GM19240 (cell line): ENCODE measurements at regions not wholly inside any gene's neighbourhood (a gene's known extent, or its start where the extent isn't known, plus 50 kb on each side); places are given as distances from the start of the nearest gene placed in this dataset.

Experiments
- DNase-seq: peaks from one replicate; pipeline ENCODE4 v3.0.0; 2011; ENCODE audit warnings: low spot score; ENCODE audit not compliant: insufficient read length

DNA sequence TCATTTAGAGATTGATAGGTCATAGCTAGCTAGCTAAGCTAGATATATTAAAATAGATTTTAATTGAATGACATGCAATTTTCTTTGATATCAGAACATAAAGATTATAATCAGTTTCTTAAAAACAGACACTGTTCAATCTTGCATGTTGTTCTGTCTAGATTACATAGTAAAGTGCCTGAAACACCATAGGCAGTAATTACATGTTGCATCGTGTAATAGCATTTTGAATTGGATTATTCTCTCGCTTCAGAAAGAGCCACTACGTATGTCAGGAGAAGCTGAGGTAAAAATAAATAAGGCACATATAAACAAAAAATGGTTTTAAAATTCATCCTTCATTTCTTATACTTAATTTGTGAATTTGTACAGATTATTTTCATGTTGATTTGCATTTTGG is 148.0 kb upstream of the CDH12 start:
- DNase-seq = no peak

DNA sequence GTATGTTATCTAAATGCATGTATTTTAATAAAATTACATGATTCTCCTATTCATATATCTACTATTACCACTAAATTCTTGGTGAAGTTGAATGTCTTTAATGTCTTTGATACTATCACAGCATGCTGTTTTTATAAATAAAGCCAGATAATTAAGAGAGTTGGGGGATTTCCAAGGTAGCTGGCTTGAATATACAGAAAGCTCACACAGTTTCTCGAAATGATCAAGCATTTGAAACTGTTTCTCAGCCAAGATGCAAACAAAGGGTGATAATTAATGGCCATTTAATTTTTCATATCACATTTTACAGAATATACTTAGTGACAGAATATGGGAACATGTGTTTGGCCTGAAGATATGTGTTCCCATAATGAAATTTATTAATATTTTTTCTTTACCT is 145.6 kb upstream of the CDH12 start:
- no peak for DNase-seq

DNA sequence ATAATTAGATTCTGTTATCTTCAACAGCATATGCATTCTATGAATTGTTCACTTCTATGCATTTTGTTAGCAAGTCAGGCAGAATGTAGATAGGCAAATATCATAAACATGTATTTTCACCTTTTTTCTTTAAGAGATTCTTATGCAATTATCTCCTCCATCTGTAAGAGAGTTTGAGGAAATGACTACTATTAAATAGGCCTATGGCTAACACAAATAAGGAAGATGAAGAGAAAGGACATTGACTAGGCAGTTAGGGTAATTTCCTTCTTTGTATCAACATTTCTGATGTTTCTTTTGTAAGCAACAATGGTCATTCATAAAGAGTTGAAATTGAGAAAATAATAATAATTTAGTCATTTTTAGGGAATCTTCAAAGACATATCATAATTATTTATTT is 145.2 kb upstream of the CDH12 start:
- DNase-seq = no peak

DNA sequence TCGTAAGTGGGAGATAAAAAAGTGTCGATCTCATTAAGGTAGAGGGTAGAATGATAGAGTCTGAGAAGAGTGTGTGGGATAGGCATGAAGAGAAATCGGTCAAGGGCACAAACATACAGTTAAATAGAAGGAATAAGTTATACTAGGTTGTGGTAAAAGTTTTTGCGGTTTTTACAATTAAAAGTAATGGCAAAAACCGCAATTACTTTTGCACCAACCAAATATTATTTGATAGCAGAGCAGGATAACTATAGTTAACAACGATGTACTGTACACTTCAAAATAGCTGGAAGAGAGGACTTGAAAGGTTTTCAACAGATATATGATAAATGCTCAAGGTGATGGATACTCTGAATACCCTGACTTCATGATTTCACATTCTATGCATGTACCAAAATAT is 135.8 kb upstream of the CDH12 start:
- no peak for DNase-seq

DNA sequence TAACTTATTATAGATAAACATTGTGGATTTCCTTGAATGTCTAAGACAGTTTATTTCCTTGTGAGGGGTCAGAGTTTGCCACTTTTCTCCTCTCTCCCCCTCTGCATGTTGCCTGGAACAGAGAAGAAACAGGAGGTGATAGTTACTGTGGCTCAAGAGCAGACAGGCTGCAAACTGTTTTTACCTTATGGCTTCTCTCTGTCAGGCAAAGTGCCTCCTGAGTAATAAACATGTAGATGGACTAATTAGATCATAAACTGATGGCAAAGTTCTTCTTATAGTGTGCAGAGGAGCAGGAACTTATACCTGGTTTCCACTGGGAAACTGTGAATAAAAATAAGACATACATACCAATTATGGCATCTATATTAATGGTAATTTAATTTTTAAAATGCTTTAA is 133.1 kb upstream of the CDH12 start:
- DNase-seq = no peak

DNA sequence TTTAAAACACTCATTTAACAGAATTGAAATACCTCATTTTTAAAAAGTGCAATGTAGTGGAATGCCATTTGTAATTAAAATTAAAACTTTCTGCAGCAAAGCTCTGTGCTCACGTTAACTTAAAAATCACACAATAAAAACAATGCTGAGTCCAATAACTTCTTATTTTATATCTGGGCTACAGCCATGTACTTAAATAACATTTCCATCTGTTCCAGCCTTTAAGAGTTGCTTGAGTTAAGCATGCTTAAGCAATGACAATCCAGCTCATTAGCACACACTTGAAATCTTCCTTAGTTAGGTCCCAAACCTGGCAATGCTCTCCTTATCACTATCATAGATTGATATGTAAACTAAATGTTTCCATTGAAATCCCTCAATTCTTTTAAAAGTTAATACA is 132.3 kb upstream of the CDH12 start:
- no peak for DNase-seq

DNA sequence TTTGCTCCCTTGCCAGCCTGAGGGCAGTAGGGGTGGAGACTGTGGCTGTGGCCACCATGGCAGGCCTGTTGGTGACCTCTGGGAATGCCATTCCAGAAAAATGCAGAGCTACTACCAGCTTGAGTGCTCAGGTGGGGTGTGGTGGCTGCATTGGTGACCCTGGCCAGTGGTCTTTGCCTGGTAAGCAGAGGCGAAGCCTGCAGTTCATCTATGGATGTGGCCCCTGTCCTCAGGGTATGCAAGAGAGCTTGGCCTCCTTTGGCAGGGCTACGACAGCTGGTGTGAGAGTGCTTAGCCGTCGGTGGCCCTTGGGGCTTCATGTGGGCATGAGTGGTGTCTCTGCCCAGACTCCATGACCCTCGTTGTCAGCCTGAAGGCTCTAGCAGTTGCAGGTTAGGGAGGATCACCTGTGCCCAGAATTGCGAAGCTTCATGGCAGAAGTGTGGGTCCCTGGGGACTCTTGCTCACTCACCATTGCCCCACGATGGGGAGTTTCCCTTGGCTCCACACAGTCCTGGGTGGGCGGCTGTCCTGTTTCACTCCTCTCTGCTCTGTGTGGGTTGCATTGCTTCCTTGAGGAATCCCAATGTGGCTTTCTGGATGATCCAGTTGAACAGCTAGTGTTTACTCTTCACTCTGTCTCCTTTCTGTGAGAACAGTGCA is 117.9 kb upstream of the CDH12 start:
- DNase-seq = no peak

DNA sequence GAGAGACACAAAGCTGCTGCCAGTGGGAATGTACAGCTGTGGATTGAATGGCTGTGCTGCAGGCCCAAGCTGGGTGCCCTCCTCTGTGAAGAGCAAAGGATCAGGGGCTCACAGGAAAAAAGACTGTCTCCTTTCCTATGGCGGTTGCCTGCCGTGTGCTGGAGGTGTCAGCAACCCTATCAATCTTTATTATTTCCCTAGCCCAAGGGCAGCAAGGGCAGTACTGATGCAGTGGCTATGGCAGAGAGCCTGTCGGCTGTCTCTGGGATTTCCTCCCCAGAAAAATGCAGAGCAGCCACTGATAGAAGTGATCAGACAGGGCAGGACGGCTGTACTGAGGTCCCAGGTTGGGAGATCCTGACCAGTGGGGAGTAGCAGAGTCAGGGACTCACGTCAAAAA is 117.3 kb upstream of the CDH12 start:
- no peak for DNase-seq

DNA sequence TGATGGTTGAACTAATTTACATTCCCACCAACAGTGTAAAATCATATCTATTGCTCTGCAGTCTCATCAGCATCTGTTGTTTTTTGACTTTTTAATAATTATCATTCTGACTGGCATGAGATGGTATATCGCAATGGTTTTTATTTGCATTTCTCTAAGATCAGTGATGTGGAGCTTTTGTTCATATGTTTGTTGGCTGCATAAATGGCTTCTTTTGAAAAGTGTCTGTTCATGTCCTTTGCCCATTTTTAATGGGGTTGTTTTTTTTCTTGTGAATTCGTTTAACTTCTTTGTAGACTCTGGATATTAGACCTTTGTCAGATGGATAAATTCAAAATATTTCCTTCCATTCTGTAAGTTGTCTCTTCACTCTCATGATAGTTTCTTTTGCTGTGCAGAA is 115.2 kb upstream of the CDH12 start:
- DNase-seq = no peak

DNA sequence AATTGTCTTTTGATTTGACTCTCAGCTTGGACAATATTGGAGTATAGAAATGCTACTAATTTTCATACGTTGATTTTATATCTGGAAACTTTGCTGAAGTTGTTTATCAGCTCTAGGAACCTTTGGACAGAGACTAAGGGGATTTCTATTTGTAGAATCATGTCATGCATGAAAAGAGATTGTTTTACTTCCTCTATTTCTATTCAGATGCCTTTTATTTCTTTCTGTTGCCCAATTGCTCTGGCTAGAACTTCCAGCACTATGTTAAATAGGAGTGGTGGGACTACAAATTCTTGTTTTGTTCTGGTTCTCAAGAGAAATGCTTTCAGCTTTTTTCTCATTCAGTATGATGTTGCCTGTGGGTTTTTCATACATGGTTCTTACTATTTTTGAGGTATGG is 112.8 kb upstream of the CDH12 start:
- no peak for DNase-seq

DNA sequence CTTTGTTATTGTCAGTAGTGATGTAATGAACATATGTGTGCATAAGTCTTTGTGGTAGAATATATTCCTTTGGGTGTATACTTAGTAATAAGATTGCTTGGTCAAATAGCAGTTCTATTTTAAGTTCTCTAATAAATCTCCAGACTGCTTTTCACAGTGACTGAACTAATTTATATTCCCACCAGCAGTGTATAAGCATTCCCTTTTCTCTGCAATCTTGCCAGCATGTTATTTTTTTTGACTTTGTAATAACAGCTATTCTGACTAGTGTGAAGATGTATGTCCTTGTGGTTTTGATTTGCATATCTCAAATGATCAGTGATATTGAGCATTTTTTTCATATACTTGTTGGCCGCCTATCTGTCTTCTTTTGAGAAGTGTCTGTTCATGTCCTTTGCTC is 111.5 kb upstream of the CDH12 start:
- DNase-seq = no peak

DNA sequence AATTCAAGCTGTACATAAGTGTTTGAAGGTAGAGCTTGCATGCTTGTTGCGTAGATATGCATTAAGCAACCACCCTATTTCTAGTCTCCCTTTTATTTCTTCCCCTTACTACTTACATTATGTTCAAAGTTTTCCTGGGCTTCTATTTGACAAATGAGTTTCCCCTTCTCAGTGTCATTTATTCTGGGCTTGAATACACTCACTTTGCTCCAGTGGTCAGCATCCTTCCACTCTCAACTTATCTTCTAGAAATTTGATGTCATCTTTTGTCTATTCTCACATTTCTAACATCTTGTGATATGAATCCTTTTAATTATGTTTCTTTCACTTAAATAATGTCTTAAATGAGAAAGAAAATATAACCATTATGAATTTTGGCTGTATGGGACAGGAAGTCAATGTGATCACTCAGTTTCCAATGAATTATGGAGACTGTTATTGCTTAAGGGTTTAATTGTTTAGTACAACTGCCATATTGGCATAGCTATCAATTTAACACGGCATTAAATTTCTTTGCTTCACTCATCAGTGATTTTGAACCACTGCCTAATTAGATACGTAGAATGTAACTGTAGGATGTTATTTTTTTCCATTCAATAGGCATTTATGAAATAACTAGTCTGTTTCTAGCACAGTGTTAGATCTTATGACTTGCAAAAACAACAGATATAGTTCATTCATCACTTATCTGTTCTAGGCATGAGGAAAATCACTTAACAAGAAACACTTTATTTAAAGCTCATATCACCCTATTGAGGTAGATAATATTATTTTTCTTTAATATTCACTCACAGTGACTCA is 105.5 kb upstream of the CDH12 start:
- DNase-seq = no peak

DNA sequence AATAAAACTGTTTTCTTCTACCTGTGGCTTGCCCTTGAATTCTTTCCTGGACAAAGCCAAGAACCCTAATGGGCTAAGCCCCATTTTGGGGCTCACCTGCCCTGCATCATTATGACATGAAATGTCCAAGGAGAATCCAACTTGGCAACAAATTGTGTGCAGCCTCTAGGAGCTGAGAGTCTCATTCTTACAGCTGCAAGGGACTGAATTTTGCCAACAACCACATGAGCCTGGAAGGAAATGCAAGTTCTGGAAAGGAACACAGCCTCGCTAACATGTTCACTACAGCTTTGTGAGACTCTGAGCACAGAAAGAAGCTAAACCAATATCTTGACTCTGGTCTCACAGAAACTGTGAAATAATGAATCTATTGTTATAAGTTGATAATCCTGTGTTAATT is 94.8 kb upstream of the CDH12 start:
- DNase-seq = no peak

DNA sequence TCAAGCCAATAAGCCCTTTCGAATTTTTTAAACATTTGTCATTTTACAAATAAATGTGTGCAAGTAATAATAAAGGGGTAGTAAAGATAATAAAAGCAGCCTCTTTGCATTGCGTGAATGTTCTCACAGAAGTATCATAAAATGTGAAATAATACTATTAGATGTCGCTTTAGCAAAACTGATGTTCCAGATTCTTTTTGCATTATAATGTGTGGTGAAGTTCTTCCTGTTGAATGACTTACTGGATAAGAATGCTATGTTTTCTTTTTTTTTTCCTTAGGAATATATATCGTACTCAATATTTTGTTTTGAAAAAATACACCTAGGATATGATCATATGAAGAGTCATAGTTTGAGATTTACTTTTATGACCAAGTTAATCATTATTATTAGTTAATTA is 85.2 kb upstream of the CDH12 start:
- no peak for DNase-seq

DNA sequence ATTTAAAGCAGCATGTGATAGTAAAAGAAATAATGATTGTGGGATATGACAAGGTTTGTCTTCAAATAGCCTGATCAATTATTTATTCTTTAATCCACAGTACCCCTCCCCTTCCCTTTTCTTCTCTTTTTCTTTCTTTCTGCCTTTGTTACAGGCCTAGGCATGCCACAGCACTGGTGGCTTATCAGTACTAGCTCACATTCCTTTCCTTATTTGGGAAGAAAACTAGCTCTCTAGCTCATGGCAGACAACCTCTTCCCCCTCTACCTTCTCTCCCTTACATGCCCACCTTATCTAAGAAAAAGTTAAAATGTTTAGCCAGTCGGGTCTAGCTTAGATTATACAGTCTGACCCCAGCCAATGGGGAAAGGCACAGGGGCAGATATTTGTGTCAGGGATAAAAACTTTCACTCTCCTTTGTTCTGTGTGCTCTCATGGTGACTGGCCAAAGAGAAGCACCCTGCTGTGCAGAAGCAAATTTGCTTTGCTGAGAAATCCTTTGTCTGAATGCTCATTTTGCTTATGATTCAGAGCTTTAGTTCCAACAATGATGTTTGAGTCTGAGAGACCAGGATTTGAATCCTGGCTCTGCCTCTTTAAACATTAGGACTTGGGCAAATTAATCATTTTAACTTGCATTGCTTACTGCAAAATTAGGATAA is 75.8 kb upstream of the CDH12 start:
- no peak for DNase-seq

DNA sequence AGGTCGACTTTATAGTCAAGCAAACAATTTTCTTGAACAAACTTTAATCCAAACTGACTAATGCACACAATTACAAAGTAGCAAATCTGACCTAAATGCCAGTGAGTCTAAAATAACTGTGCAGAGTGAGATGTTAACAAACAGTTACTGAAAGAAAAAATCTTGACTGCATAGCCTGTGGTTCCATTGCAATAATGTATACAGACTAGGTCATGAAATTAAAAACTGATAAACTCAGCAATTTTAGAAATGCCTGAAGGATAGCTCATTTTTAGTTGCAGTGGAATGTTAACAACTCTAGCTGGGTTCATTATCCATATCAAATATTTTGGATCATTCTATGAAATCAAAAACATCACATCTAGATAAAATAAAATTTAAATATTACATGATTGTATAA is 73.4 kb upstream of the CDH12 start:
- DNase-seq = no peak

DNA sequence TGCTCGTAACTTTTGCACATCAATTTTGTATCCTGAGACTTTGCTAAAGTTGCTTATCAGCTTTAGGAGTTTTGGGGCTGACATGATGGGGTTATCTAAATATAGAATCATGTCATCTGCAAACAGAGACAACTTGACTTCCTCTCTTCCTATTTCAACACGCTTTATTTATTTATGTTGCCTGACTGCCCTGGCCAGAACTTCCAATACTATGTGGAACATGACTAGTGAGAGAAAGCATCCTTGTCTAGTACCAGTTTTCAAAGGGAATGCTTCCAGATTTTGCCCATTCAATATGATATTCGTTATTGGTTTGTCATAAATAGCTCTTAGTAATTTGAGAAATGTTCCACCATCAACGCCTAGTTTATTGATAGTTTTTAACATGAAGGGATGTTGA is 65.4 kb upstream of the CDH12 start:
- no peak for DNase-seq

DNA sequence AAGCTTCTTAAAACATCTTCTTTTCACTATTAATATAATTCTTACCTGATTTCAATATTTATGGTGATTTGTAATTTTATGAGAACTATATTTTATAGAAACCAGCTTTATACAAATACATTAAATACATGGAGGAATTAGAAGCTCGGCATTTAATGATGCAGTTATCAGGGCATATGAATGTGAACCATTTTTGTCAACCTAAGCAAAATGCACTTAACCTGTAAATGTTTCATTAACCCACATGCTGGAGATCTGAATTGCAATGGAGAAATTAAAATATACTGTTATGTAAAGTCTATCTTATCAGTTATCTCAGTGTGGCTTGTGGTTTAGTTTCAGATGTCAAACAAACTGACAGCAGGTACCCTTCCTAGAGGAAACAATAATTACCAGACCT is 63.2 kb upstream of the CDH12 start:
- no peak for DNase-seq

DNA sequence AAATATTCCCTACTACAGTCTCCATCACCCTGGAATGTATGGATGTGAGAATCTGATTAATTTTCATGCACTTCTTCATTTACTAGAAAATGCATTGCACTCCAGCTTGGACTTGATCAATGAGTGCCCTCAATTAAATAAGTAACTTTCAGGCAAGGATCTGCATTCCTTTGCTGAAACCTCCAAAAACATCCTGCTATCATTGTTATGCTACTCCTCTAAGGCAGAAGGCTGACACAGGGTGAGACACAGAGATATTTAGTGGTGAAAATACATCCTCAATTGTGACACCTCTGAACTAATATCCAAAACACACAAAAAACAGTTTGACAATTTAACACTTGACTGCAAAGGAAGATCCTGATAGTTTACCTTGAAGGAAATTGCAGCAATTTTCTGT is 57.9 kb upstream of the CDH12 start:
- DNase-seq = no peak

DNA sequence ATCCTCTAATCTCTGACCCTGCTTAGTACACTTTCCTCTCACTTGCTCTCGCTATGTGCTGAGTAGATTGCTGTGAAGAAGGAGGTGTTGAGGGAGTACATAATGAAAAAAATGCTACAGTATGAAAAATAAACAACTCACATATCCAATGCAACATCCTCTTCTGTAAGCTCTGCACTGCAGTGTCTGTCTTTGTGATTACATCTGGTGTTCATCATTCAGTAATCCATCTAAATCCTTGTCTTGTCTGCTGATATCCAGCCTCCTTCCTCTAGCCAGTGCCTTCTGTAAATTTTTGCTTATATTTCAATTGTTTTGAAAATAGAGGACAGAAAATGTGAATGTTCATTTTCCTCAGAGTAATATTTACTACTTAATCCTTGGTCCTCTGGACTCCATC is 57.4 kb upstream of the CDH12 start:
- DNase-seq = no peak

DNA sequence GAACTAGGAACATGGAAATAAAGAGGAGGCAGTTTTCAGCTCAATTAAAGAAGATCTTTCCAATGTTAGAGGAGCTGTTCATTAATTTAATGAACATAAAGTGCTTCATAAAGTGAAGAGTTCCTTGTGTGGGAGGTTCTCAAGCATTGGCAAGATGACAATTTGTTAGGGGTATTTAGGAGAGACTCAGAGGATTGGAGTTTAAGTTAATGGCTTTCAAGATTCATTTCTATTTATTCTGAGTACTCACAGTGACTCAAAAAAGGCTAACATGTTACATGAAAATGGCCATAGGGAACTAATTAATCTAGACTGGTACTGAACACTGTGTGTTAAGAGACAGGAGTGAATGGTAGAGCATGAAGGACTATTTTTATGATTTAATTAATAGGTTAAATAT is 55.4 kb upstream of the CDH12 start:
- no peak for DNase-seq

DNA sequence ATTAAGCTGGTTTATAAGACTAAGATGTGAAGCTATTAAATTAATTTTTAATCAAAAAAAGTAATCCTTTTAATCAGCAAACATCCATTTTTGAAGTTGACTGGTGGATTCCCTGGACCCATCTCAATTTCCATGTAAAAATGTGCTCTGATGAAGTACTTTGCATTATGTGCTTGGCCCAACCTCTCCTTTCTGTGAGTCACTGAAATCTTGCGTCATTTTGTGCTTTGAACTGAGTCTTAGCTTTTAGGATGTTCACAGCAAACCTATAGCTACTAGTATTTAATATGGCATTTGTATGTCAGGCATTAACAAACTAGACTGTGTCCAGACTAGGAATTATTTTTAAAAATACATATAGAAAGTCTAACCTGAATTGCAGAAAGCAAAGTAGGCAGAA is 55.0 kb upstream of the CDH12 start:
- DNase-seq = no peak
